HG03196 (cell line): ENCODE measurements at regions not wholly inside any gene's neighbourhood (a gene's known extent, or its start where the extent isn't known, plus 50 kb on each side); places are given as distances from the start of the nearest gene placed in this dataset.
"Not testable (repeated sequence)": the region's sequence is repeated elsewhere in the genome, so short reads cannot be mapped to it uniquely, and the experiment has no call there.

ENCODE experiments used
- ATAC-seq: cut with Tn5 transposase; IDR thresholded peaks from one replicate; pipeline ENCODE4 v1.9.1; 2021; ENCODE audit not compliant: unreplicated experiment

- ATAC-seq: not testable (repeated sequence)
These were observed 862.7 kb downstream of the ZPLD1 start for GRCh38 chr3:103297502-103297901.

GRCh38 chr3:103306104-103306503 lies 871.3 kb downstream of the ZPLD1 start:
- no peak for ATAC-seq

GRCh38 chr3:103308921-103309320 lies 874.1 kb downstream of the ZPLD1 start:
- no peak for ATAC-seq

GRCh38 chr3:103319912-103320311 lies 885.1 kb downstream of the ZPLD1 start:
- ATAC-seq: no peak

DNA sequence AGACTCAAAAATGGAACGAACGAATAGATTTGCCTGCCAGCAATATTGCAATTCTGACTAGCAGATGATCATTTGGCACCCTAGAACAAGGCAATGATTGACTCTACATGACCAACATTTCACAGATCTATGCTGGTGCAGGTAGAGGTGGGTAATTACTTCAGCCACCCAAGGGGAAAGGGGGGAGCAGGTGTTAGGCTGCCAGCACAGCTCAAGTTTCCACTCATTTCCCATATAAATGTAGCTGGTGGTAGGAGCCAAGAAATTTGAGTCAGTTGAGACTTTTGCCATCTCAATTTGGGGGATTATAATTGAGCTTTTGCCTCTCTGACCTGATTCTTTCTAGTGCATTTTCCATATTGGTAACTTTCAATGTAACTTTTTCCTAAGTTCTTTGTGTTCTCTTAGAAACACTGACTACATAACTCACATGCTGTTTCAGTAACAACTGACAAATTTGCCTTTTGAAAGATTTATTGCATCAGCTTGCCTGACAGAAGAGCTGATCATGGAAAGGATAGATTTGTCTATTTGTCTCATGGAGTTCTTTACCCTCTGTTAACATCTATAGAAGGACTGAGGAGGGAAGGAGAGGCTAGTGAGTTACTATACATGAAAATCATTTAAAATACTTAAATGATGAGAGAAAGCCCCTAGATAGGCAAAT lies 902.5 kb downstream of the ZPLD1 start:
- no peak for ATAC-seq

- no peak for ATAC-seq
These were observed 906.3 kb downstream of the ZPLD1 start for GRCh38 chr3:103341078-103341606.

GRCh38 chr3:103342205-103342731 lies 907.5 kb downstream of the ZPLD1 start:
- no peak for ATAC-seq

GRCh38 chr3:103349760-103350159 lies 914.9 kb downstream of the ZPLD1 start:
- no peak for ATAC-seq

DNA sequence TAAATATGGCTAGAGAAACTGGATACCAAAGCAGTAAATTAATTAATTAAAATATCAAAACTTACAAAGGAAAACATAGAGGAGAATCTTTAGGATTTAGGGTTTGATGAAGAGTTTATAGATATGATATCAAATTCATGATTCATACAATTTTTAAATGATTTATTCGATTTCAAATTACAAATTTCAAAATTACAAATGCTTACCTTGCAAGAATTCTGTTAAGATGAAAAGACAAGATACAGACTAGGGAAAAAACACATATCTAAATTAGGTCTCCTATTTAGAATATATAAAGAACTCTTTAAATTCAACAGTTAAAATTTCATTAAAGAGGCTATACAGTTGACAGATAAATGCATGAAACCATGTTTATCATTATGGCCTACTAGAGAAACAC lies 930.7 kb downstream of the ZPLD1 start:
- no peak for ATAC-seq

- no peak for ATAC-seq
These were observed 932.7 kb downstream of the ZPLD1 start for GRCh38 chr3:103367481-103367880.

DNA sequence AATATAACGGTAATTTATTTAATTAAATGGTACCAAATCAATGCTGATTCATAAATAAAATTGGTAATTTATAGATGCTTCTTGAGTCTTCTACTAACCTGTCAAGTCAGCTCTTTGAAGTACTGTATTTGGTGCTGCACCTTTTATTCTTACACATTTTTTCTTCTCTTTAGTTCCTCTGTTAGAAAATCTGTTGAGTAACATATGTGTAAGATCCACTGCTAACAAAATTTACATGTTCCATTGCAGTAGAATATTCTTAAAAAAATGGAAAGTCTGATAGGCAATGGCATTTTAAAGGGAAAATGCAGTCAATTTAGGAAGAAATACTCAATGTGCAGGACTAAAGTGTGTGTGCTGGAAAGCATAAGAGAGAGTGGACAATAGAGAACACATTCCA lies 936.6 kb downstream of the ZPLD1 start:
- ATAC-seq: no peak

DNA sequence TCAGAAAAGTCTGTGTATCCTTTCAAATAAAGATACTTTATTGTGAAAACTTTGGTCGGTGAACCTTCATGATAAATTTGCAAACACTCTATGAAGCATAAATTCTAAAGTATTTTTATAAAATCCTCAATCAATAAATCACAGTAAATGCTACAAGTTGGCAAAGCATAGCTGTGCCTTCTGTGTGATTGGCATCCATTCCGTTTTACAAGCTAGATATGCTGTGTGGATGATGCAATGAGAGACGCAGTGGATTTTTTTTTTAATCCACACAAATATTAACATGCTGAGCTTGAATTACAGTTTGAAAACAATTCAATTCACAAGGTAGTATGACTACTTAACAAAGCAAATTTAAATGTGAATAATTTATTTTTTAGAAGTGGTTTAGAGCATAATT lies 937.2 kb downstream of the ZPLD1 start:
- ATAC-seq: no peak

DNA sequence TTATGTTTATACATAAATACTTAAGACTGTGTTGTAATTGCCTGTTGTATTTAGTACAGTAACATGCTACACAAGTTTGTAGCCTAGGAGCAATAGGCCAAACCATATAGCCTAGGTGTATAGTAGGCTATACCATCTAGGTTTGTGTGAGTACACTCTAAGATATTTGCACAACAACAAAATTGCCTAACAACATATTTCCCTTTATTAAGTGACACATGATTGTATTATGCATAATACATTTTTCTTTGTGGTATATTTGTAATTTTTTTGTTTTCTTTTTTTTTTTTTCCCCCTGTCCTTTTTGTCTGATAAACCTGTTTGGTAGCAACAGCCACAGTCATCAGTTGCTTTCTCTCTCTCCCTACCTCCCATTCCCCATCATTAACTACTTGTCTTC lies 945.6 kb downstream of the ZPLD1 start:
- no peak for ATAC-seq

GRCh38 chr3:103381296-103382079 lies 946.7 kb downstream of the ZPLD1 start:
- ATAC-seq: no peak

- ATAC-seq: no peak
These were observed 951.3 kb downstream of the ZPLD1 start for GRCh38 chr3:103385961-103386656.

GRCh38 chr3:103388214-103388613 lies 953.4 kb downstream of the ZPLD1 start:
- ATAC-seq: no peak

- ATAC-seq: no peak
These were observed 954.5 kb downstream of the ZPLD1 start for GRCh38 chr3:103389356-103389755.

- no peak for ATAC-seq
These were observed 958.8 kb downstream of the ZPLD1 start for GRCh38 chr3:103393395-103394186.

GRCh38 chr3:103403191-103403590 lies 968.4 kb downstream of the ZPLD1 start:
- ATAC-seq: no peak

GRCh38 chr3:103406320-103406850 lies 971.6 kb downstream of the ZPLD1 start:
- no peak for ATAC-seq
